ENCODE measurements at regions not wholly inside any gene's neighbourhood (a gene's known extent, or its start where the extent isn't known, plus 50 kb on each side); places are given as distances from the start of the nearest gene placed in this dataset.

- TF ChIP-seq EGR1 (IDR thresholded peaks at IDR 0.05; ENCODE audit: low read depth in 2 of 2), result no peak
- TF ChIP-seq YY1 (IDR thresholded peaks at IDR 0.05), result no peak
- TF ChIP-seq RAD21 (IDR thresholded peaks at IDR 0.05), result no peak
- TF ChIP-seq REST (IDR thresholded peaks at IDR 0.05), result no peak
- TF ChIP-seq CTCF (IDR thresholded peaks at IDR 0.05; ENCODE audit: low read depth, low read length, missing input control), result no peak
- TF ChIP-seq HNF4A (conservative IDR thresholded peaks at IDR 0.05), result no peak
- TF ChIP-seq TAF1 (conservative IDR thresholded peaks at IDR 0.05), result no peak
- no peak for TF ChIP-seq FOXA1 (IDR thresholded peaks at IDR 0.05)
- TF ChIP-seq ATF3 (IDR thresholded peaks at IDR 0.05), result no peak
- TF ChIP-seq MAX (IDR thresholded peaks at IDR 0.05), result no peak
- no peak for TF ChIP-seq JUND (IDR thresholded peaks at IDR 0.05)
- no peak for TF ChIP-seq RXRA (IDR thresholded peaks at IDR 0.05)
Observed at GRCh38 chrX:23513121-23513520, 154.2 kb upstream of the PRDX4 start.

Measured in liver (tissue), 3 donors.